Activated naive CD8-positive, alpha-beta T cell (primary cell): ENCODE measurements at regions not wholly inside any gene's neighbourhood (a gene's known extent, or its start where the extent isn't known, plus 50 kb on each side); places are given as distances from the start of the nearest gene placed in this dataset.

Experiments
- H3K27ac Mint-ChIP-seq: one replicate; pipeline ENCODE4 v1.8.0; 2021; ENCODE audit warnings: mixed read lengths
- H3K27me3 Mint-ChIP-seq: one replicate; pipeline ENCODE4 v1.8.0; 2021; ENCODE audit warnings: mixed read lengths
- H3K36me3 Mint-ChIP-seq: one replicate; pipeline ENCODE4 v1.8.0; 2021; ENCODE audit warnings: mixed read lengths
- H3K4me1 Mint-ChIP-seq: one replicate; pipeline ENCODE4 v1.8.0; 2021; ENCODE audit warnings: low read depth, mixed read lengths
- H3K4me3 Mint-ChIP-seq: one replicate; pipeline ENCODE4 v1.8.0; 2021; ENCODE audit warnings: mild to moderate bottlenecking, mixed read lengths
- H3K9me3 Mint-ChIP-seq: one replicate; pipeline ENCODE4 v1.8.0; 2021; ENCODE audit warnings: low read depth, mixed read lengths

GRCh38 chr6:66429210-66429609 lies 722.2 kb upstream of the EYS start:
- H3K9me3 Mint-ChIP-seq, result peaks cover 18% of the 10 kb centered on the region
- no peaks in the 10 kb centered on the region for H3K36me3 Mint-ChIP-seq
- no peak overlapping the region for H3K4me3 Mint-ChIP-seq
- no peaks in the 10 kb centered on the region for H3K4me1 Mint-ChIP-seq
- no peak overlapping the region for H3K27ac Mint-ChIP-seq
- no peaks in the 10 kb centered on the region for H3K27me3 Mint-ChIP-seq

DNA sequence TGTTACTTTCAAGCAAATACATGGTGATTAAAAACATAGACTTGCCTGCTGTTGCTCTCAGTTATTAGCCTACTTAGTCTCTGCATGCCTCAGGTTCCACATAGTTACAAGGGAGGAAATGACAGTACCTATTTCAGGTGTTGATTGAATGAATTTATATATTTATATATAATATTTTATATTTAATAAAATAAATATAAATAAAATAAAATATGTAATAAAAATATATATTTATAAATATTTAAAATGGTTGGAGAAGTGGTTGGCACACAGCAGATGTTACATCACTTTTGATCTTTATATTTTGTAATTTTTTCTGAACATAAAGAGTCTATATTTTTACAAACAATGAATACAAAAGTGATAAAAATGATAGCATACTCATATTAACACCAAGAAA lies 716.0 kb upstream of the EYS start:
- Mint-ChIP-seq H3K4me3 (no peak overlapping the region), H3K27ac (no peak overlapping the region), H3K9me3 (peaks cover 7% of the 10 kb centered on the region), H3K36me3 (no peaks in the 10 kb centered on the region), H3K4me1 (no peaks in the 10 kb centered on the region), H3K27me3 (no peaks in the 10 kb centered on the region)

DNA sequence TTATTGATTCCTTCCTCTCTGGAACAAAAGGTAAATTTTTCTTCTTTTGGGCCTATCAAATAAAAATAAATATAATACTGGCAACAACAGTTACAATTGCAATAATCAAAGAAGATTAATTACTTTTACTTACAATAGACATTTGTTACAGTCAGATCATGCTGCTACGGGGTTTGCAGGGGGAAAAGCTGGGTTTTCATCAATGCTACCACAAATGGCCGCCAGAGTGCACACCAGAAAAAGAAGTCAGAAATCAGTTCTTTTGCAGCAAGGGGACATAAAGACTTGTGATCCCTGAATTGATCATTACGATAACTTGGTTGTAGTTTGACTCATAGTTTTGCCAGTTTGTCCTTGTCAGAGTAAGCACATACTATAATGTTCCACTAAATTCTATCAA lies 714.5 kb upstream of the EYS start:
- no peaks in the 10 kb centered on the region for H3K27me3 Mint-ChIP-seq
- no peak overlapping the region for H3K27ac Mint-ChIP-seq
- H3K36me3 Mint-ChIP-seq, result no peaks in the 10 kb centered on the region
- H3K9me3 Mint-ChIP-seq, result peaks cover 7% of the 10 kb centered on the region
- H3K4me3 Mint-ChIP-seq, result no peak overlapping the region
- H3K4me1 Mint-ChIP-seq, result no peaks in the 10 kb centered on the region

DNA sequence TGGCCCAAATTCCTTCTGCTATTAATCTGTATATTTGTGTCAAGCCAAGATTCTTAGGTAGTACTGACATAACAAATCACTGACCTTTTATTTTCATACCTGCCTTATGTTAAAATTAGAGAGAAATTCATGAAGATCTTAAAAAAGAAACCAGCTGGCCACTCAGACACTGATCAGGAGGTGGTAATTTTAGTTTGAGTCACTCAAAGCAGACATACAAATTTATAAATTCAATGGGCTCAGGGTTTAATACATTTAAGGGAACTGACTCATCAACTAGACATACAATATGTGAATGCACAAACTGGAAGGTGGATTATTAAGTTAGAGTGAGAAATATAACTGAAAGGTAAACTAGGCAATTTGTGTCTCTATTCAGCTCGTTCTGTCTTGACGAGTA lies 711.9 kb upstream of the EYS start:
- Mint-ChIP-seq H3K4me1 (no peaks in the 10 kb centered on the region), H3K4me3 (no peak overlapping the region), H3K9me3 (no peaks in the 10 kb centered on the region), H3K27me3 (no peaks in the 10 kb centered on the region), H3K27ac (no peak overlapping the region), H3K36me3 (no peaks in the 10 kb centered on the region)

GRCh38 chr6:66403966-66404365 lies 696.9 kb upstream of the EYS start:
- H3K27me3 Mint-ChIP-seq, result no peaks in the 10 kb centered on the region
- H3K4me1 Mint-ChIP-seq, result no peaks in the 10 kb centered on the region
- no peak overlapping the region for H3K4me3 Mint-ChIP-seq
- no peaks in the 10 kb centered on the region for H3K9me3 Mint-ChIP-seq
- no peak overlapping the region for H3K27ac Mint-ChIP-seq
- H3K36me3 Mint-ChIP-seq, result no peaks in the 10 kb centered on the region

- H3K4me1 Mint-ChIP-seq, result no peaks in the 10 kb centered on the region
- no peaks in the 10 kb centered on the region for H3K36me3 Mint-ChIP-seq
- H3K27me3 Mint-ChIP-seq, result no peaks in the 10 kb centered on the region
- no peak overlapping the region for H3K4me3 Mint-ChIP-seq
- no peak overlapping the region for H3K27ac Mint-ChIP-seq
- H3K9me3 Mint-ChIP-seq, result peaks cover 4% of the 10 kb centered on the region
Observed at GRCh38 chr6:66402873-66403272, 695.8 kb upstream of the EYS start.

- H3K4me1 Mint-ChIP-seq, result no peaks in the 10 kb centered on the region
- H3K9me3 Mint-ChIP-seq, result peaks cover 9% of the 10 kb centered on the region
- H3K4me3 Mint-ChIP-seq, result no peak overlapping the region
Observed at GRCh38 chr6:66396549-66396948, 689.5 kb upstream of the EYS start.

DNA sequence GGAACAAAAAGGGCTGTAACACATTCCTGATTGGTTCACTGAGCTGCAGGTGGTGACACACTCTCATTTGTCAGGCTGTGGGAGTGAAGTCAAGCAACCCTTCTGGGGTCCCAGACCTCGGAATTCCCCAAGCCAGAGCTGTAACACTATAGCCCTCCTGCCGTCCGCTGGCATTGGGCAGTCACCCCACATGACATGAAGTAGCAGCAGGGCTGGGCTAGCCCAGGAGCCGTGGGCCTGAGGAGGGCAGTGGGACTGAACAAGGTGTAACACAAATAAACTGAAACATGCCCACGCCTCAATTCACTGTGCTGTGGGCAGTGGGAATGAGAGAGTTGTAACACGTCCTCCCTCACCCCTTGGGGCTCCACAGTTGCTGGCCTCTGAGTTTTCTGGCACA lies 689.1 kb upstream of the EYS start:
- Mint-ChIP-seq H3K4me3 (no peak overlapping the region), H3K4me1 (no peaks in the 10 kb centered on the region), H3K36me3 (no peaks in the 10 kb centered on the region), H3K27ac (no peak overlapping the region), H3K9me3 (peaks cover 9% of the 10 kb centered on the region), H3K27me3 (no peaks in the 10 kb centered on the region)

More at GRCh38 chr6:66396549-66396948, 689.5 kb upstream of the EYS start:
- Mint-ChIP-seq H3K27me3 (no peaks in the 10 kb centered on the region), H3K36me3 (no peaks in the 10 kb centered on the region), H3K27ac (no peak overlapping the region)

- H3K36me3 Mint-ChIP-seq, result no peaks in the 10 kb centered on the region
- peaks cover 8% of the 10 kb centered on the region for H3K9me3 Mint-ChIP-seq
- no peaks in the 10 kb centered on the region for H3K4me1 Mint-ChIP-seq
- H3K27me3 Mint-ChIP-seq, result no peaks in the 10 kb centered on the region
- no peak overlapping the region for H3K27ac Mint-ChIP-seq
- no peak overlapping the region for H3K4me3 Mint-ChIP-seq
Observed at GRCh38 chr6:66390393-66390792, 683.4 kb upstream of the EYS start.

DNA sequence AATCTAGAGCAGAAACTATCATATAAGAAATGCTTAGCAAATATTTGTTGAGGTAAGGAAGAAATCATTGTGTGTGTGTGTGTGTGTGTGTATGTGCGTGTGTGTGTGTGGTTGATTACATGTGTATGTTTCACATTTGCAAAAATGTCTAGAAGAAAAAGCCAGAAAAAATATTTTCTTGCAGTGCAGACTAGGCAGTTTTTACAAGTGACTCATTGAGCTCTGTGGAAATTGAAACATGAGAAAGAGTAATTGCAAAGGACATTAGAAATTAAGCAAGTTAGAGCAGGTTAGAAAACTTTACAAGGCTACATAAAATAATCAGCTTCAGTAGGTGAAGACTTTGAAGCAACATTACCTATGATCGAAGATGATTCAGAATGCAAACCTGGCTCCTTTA lies 669.0 kb upstream of the EYS start:
- no peaks in the 10 kb centered on the region for H3K27me3 Mint-ChIP-seq

DNA sequence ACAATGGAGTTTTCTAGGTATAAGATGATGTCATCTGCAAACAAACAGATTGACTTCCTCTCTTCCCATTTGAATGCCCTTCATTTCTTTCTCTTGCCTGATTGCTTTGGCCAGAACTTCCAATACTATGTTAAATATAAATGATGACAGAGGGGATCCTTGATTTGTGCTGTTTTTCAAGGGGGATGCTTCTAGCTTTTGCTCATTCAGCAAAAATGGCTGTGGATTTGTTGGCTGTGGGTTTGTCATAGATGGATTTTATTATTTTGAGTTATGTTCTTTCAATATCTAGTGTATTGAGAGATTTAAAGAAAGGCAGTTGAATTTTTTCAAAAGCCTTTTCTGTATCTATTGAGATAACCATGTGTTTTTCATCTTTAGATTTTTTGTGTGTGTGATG lies 662.4 kb upstream of the EYS start:
- H3K9me3 Mint-ChIP-seq, result peaks cover 13% of the 10 kb centered on the region
- H3K27me3 Mint-ChIP-seq, result no peaks in the 10 kb centered on the region
- H3K27ac Mint-ChIP-seq, result no peak overlapping the region
- H3K4me3 Mint-ChIP-seq, result no peak overlapping the region
- no peaks in the 10 kb centered on the region for H3K36me3 Mint-ChIP-seq
- H3K4me1 Mint-ChIP-seq, result no peaks in the 10 kb centered on the region

More for the DNA sequence above, 669.0 kb upstream of the EYS start:
- Mint-ChIP-seq H3K27ac (no peak overlapping the region), H3K4me3 (no peak overlapping the region), H3K4me1 (no peaks in the 10 kb centered on the region), H3K9me3 (peaks cover 2% of the 10 kb centered on the region), H3K36me3 (no peaks in the 10 kb centered on the region)

- H3K9me3 Mint-ChIP-seq, result no peaks in the 10 kb centered on the region
- H3K4me1 Mint-ChIP-seq, result no peaks in the 10 kb centered on the region
- no peak overlapping the region for H3K27ac Mint-ChIP-seq
- H3K27me3 Mint-ChIP-seq, result no peaks in the 10 kb centered on the region
- H3K36me3 Mint-ChIP-seq, result no peaks in the 10 kb centered on the region
- H3K4me3 Mint-ChIP-seq, result no peak overlapping the region
Observed at GRCh38 chr6:66362888-66363287, 655.9 kb upstream of the EYS start.

GRCh38 chr6:66361886-66362285 lies 654.9 kb upstream of the EYS start:
- Mint-ChIP-seq H3K4me3 (no peak overlapping the region), H3K4me1 (no peaks in the 10 kb centered on the region), H3K9me3 (no peaks in the 10 kb centered on the region), H3K27me3 (no peaks in the 10 kb centered on the region), H3K27ac (no peak overlapping the region), H3K36me3 (no peaks in the 10 kb centered on the region)

- H3K4me1 Mint-ChIP-seq, result no peaks in the 10 kb centered on the region
Observed at GRCh38 chr6:66357781-66358180, 650.8 kb upstream of the EYS start.

DNA sequence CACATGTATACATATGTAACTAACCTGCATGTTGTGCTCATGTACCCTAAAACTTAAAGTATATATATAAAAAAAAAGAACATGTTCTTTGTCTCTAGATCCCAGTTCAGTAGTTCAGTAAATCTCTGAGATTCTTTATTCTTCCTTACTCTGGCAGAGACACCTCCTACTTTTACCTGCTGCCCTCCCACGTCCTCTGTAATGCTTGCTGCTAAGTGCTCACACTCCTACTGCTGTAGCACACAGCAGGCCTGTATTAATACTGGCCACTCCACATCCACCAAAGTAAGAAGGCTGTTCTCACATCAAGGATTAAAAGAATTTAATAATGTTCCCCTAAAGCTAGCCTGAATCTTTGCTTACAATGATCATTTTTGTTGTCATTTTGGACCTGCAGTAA lies 648.4 kb upstream of the EYS start:
- no peak overlapping the region for H3K27ac Mint-ChIP-seq
- no peaks in the 10 kb centered on the region for H3K36me3 Mint-ChIP-seq
- no peaks in the 10 kb centered on the region for H3K4me1 Mint-ChIP-seq
- peaks cover 5% of the 10 kb centered on the region for H3K9me3 Mint-ChIP-seq
- no peaks in the 10 kb centered on the region for H3K27me3 Mint-ChIP-seq
- H3K4me3 Mint-ChIP-seq, result no peak overlapping the region

More at GRCh38 chr6:66357781-66358180, 650.8 kb upstream of the EYS start:
- H3K36me3 Mint-ChIP-seq, result no peaks in the 10 kb centered on the region
- no peak overlapping the region for H3K4me3 Mint-ChIP-seq
- no peaks in the 10 kb centered on the region for H3K27me3 Mint-ChIP-seq
- H3K9me3 Mint-ChIP-seq, result peaks cover 5% of the 10 kb centered on the region
- no peak overlapping the region for H3K27ac Mint-ChIP-seq

GRCh38 chr6:66344796-66345195 lies 637.8 kb upstream of the EYS start:
- Mint-ChIP-seq H3K27ac (no peak overlapping the region), H3K4me1 (no peaks in the 10 kb centered on the region), H3K36me3 (no peaks in the 10 kb centered on the region), H3K27me3 (no peaks in the 10 kb centered on the region), H3K9me3 (peaks cover 8% of the 10 kb centered on the region), H3K4me3 (no peak overlapping the region)

DNA sequence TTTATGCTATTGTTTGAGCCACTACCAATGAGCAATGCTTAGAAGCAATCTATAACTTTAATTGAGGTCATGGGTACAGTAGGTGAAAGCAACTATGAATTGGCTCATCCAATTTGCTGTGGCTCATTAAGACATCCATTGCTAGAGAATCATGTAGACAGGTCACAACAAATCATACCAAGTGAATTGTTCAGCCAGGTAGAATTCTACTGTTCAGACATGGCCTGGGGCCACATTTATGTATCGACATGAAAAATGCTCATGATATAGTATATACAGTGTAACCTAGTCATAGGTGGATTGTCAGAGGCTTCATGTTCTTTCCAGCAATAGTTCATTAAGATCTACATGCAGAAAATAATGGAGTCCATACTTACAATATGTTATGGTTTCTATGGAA lies 633.7 kb upstream of the EYS start:
- no peaks in the 10 kb centered on the region for H3K4me1 Mint-ChIP-seq

More for the DNA sequence above, 633.7 kb upstream of the EYS start:
- Mint-ChIP-seq H3K4me3 (no peak overlapping the region), H3K27ac (no peak overlapping the region), H3K36me3 (no peaks in the 10 kb centered on the region), H3K9me3 (peaks cover 6% of the 10 kb centered on the region), H3K27me3 (no peaks in the 10 kb centered on the region)
